Hepatic stellate cell (primary cell): ENCODE measurements at regions not wholly inside any gene's neighbourhood (a gene's known extent, or its start where the extent isn't known, plus 50 kb on each side); places are given as distances from the start of the nearest gene placed in this dataset.
A peak's percentile ranks its signal among the peaks of the same experiment; 100 is the strongest.

Experiments
- DNase-seq: peaks from one replicate; pipeline ENCODE4 v3.0.0; 2011; ENCODE audit warnings: low spot score

- DNase-seq: peak; percentile 46
Observed at GRCh38 chr4:14853176-14853943, 148.9 kb upstream of the CPEB2 start.

DNA sequence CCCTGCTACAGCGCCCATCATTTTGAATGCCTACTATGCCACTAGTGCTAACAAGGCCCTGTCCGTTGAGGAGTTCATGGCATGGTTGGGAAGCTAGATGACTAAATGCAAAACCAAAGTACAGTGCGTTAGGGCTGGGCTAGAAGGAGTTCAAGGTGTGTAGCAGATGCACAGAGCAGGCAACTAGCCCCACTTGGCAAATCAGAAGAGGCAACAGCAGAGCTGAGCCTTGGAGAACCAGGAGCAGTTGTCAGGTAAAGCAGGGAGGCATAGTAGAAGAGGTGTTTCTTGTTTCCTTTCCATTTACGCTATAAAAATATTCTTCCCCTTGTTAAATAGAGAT is 146.6 kb upstream of the CPEB2 start:
- no peak for DNase-seq

DNA sequence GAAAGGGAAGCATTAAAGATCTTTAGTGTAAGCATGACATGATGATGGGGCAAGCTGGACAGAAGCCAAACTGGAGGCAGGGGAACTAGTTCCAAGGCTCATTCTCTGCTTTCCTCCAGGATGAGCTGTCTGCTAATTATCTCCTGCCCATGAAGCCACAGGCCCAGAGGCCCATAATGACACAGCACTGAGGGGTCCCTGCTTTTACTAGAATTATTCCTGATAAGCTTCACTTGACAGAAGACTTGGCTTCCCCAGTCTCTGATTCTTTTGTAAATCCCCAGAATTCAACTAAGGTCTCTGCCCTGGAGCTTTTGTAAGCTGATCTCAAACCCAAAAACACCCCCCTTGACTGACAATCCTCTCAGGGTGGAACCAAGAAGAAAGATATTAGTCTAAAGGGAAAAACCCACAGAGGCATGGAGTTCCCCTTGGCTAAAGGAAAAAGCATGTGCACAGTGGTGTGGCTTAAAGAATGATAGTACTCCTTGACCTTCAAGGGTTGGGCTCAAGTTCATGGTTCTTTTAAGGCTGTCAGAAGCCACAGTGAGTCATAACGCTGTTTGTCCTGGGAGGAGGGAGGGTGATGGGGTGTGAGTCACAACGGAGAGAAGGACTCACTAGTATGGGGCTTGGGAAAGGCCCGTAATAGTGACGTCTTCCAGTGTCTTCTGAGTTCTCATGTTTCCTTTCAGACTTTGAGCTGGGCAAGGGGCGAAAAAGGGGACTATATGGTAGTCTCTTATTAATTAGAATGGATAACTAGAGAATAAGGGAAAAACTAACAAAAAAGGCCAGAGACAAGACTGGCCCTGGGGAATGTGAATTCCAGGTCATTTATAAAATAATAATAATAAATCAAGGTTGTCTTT is 146.0 kb upstream of the CPEB2 start:
- DNase-seq: peak; percentile 81

DNA sequence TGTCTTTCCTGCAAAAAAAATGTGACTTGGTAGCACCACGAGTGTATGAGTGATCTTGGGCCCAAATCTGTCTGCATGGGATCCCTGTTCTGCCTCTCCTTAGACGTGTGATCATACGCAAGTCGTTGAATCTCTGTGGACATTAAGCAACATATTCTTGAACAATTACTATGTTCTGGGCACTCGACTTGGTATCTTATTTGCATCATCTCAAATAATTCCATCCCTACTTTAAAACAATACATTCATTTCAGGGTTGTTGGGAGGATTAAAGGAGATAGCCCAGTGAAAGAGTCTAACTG is 145.4 kb upstream of the CPEB2 start:
- no peak for DNase-seq

- no peak for DNase-seq
Observed at GRCh38 chr4:14857475-14857874, 144.8 kb upstream of the CPEB2 start.

DNA sequence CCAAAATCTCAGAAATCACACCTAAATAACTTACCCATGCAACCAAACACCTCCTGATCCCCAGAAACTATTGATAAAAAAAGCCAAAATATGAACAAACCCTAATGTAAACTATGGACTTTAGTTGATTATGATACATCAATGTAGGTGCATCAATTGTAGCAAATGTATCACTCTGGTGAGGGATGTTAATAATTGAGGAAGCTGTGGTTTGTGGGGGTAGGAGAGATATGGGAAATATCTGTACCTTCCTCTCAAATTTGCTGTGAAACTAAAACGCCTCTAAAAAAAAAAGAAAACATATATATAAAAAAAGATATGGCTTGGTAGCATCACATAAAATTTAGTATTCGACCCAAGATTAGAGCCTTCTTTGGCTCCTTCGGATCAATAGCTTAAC is 144.3 kb upstream of the CPEB2 start:
- no peak for DNase-seq

GRCh38 chr4:14862891-14863290 is 139.4 kb upstream of the CPEB2 start:
- no peak for DNase-seq

DNA sequence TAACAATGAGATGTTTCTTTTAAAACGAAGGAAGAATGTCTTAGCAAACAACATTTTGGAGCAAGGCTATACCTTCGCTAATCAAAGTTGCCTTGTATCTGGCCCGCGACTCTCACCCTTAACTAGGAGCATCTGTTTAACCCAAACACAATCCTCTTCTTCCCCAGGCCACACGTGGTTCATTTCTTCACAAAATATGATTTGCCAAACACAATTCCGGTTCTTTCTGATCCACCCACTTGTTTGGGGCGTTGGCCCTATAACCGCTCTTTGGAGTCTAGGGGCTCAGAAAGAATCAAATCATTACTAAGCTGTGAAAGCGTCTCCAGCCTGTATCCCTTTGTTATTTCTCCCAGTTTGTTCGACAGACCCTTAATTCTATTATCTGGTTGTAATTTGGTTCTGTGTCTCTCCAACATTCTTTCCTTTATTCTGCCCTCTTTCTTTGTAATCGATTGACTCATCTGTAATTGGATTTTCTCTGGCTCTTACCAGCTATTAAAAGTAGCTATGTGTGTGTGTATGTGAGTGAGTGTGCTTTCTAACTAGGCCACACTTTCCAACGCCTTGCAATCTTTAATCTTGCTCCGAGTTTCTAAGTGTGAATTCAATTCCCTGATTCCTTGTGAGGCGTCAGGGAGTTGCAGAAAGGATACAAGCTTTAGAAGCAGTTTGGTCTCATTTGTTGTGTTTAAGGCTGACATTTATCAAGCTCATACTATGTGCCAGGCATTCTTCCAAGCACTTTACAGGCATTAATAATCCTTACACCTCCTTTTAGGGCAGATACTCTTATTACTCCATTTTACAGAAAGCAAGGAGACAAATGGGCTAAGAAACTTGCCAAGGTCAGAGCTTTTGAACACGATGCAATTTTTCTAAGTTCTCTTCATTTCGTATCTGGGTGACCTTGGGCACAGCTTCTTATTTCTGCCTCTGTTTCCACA is 138.6 kb upstream of the CPEB2 start:
- no peak for DNase-seq

GRCh38 chr4:14864365-14865030 is 137.8 kb upstream of the CPEB2 start:
- DNase-seq: no peak

DNA sequence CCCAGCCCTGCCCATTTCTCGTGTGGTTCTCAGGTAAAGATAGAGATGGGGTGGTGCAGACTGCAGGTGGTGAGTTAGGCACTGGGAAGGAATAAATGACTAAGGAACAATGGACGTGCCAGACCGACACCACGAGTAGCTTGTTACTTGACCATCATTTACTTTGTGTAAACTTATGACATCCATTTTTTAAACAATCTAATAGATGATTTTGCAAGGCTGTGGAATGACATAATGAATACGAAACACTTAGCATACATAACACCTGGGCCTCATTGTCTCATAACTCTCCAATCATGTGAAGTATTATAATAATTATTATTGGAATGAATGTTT is 137.3 kb upstream of the CPEB2 start:
- no peak for DNase-seq

DNA sequence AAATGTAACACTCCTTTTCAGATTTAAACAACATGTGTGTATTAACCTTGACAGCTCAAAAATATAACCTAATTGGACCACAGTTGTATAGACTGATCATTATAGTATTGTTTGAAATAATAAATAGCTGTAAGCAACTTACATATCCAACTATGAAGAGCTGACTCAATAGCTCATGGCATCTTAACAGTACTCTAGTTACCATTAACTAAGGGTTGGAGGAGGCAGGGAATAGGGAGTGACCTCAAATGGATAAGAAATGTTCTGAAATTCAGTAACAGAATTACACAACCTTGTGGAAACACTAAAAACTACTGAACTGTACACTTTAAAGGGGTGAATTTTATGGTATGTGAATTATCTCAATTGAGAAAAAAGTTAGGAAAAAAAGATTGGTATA is 136.5 kb upstream of the CPEB2 start:
- no peak for DNase-seq

GRCh38 chr4:14867847-14868246 is 134.4 kb upstream of the CPEB2 start:
- DNase-seq: no peak

- DNase-seq: no peak
Observed at GRCh38 chr4:14868426-14869395, 133.6 kb upstream of the CPEB2 start.

DNA sequence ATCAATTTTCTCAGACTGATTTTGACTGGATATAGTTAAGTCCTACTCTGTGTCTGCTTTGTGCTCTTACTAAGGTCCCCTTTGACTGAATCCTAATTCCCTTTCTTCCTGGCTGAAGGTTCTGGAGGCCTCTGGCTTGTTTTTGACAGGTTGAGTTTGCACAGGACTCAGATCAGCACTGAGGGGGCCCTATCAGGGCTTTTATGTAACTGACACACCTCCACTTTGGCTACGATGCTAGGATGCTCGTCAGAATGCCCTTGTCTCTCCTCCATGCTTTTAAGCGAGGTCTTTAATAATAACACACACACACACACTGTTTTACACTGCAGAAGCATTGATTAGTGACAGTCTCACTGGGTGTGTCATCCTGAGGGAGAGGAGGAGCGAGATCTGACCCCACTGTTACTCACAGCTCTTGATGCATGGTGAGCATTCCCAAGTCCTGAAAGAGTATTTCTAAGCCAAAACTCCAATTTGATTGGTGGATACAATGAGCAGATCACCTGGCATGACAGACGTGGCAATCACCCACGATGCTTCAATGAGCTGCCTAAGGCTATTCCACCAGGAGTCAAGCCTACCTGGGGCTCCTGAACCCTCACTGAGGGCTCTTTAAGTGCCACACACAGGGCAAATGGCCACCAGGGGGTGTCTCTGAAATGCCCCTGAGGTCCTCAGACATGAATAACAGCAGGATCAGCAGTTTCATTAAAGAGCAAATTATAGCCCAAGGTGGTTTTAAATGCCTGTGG is 130.4 kb upstream of the CPEB2 start:
- no peak for DNase-seq

- no peak for DNase-seq
Observed at GRCh38 chr4:14874990-14875389, 127.3 kb upstream of the CPEB2 start.

DNA sequence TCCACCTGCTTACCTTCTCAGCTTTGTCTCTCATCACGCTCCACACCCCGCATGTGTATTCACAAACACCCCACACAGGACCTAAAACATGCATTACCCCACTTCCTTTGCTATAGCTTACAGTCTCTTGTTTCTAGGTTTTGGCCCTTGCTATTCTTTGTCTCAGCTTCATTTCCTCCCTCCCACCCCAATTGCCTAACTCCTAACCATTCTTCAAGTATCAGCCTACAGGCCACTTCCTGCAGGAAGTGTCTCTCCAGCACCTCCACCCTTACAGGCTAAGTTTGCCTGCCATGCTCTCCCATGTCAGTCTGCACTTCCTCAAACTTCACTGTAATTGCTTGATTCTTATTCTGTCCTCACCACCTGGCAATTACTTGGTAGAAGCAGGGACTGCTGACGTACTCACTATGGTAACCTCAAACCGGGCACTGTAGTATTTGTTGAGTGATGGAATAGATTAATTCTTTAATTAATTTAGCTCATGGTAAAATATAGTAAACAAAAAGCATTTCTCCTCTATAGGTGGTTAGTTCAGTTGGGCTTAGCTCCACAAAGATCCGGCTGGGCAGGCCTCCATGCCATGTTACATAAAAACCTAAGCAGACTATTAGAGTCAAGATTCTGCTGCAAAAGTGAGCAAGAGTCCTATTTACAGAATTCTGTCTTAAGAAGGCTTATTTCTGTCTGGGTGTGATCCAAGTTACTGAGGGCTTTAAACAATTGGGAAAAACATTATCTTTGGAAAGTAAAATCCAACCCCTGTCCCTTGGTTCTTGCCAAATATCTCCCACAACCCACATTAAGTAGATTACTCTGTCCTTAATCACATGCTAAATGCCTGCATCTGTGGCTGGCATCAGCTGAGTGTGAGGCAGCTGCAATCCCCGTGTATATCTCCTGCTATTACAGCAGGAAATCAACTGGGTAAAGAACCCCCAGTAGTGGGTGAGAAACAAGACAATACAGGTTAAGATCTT is 124.7 kb upstream of the CPEB2 start:
- DNase-seq: no peak

- DNase-seq: no peak
Observed at GRCh38 chr4:14878681-14879080, 123.6 kb upstream of the CPEB2 start.

DNA sequence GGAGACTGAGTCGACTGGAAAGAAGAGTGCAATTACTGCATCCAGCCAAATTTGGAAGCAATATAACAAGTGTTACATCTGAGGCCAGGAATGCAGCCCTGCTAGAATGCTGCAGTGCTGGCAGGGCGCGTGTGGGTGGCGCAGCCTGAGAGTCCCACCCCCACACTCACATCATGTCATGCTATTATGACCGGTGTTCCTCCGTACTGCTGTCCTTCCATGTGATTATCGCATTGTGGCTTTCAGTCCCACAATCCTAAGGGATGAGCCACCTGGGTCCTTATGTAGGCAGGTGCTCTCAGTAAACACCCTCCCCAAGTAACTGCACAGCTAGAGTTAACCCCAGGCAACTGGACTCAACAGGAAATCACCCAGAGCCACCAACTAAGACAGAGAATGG is 122.6 kb upstream of the CPEB2 start:
- no peak for DNase-seq

DNA sequence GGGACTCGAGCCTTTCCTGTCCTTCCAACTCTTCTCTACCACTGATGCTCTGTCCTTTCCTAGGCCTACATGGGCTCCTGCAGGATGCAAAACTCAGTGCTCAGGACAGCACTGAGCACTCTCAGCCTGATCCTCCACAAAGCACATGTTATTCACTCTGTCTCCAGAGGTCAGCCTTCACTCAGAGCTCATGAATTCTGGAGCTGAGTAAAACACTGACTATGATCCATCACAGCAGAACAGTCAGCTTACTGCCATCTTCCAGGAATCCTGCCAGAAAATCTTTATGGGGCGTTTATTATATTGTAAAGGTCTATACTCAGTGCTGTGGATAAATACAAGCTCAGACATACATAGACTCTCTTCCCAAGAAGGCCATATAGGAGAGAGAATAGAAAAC is 121.5 kb upstream of the CPEB2 start:
- no peak for DNase-seq
